Loucy (cell line): ENCODE measurements at regions not wholly inside any gene's neighbourhood (a gene's known extent, or its start where the extent isn't known, plus 50 kb on each side); places are given as distances from the start of the nearest gene placed in this dataset.

ENCODE experiments used
- H2AFZ ChIP-seq: fragments of 200-600 bp; sonication (generic); 2 replicates; pipeline ENCODE4 v1.6.0; 2016; ENCODE audit warnings: antibody characterized with exemption, mild to moderate bottlenecking, low read length, moderate library complexity
- H3F3A ChIP-seq: fragments of 200-600 bp; 2 replicates; pipeline ENCODE4 v1.6.0; 2016; ENCODE audit warnings: antibody characterized with exemption, low read depth, mild to moderate bottlenecking
- H3K27me3 ChIP-seq: fragments of 200-600 bp; sonication (generic); 2 replicates; pipeline ENCODE4 v1.6.1; 2014; ENCODE audit warnings: low read length, mild to moderate bottlenecking; ENCODE audit not compliant: insufficient read depth, poor library complexity, severe bottlenecking
- H3K36me3 ChIP-seq: fragments of 200-600 bp; sonication (generic); 2 replicates; pipeline ENCODE4 v1.6.1; 2016; ENCODE audit warnings: low read length; ENCODE audit not compliant: insufficient read depth
- H3K4me1 ChIP-seq: fragments of 200-600 bp; sonication (generic); 2 replicates; pipeline ENCODE4 v1.5.1; 2014; ENCODE audit warnings: low read length, mild to moderate bottlenecking; ENCODE audit not compliant: insufficient read depth, poor library complexity, severe bottlenecking
- H3K4me2 ChIP-seq: fragments of 200-600 bp; sonication (generic); 2 replicates; pipeline ENCODE4 v1.6.0; 2014; ENCODE audit warnings: antibody characterized with exemption, low read length, low read depth, mild to moderate bottlenecking; ENCODE audit not compliant: poor library complexity, severe bottlenecking
- H3K4me3 ChIP-seq: fragments of 200-600 bp; sonication (generic); 2 replicates; pipeline ENCODE4 v1.5.1; 2014; ENCODE audit warnings: low read length, mild to moderate bottlenecking, mixed read lengths; ENCODE audit not compliant: poor library complexity, severe bottlenecking
- H3K79me2 ChIP-seq: fragments of 200-600 bp; sonication (generic); 2 replicates; pipeline ENCODE4 v1.6.1; 2014; ENCODE audit warnings: low read length; ENCODE audit not compliant: insufficient read depth
- H3K9ac ChIP-seq: fragments of 200-600 bp; sonication (generic); 2 replicates; pipeline ENCODE4 v1.6.0; 2014; ENCODE audit warnings: mild to moderate bottlenecking, low read depth, low read length, moderate library complexity; ENCODE audit not compliant: poor library complexity, severe bottlenecking
- H3K9me2 ChIP-seq: fragments of 200-600 bp; sonication (generic); replicated peaks from 2 replicates; pipeline ENCODE4 v1.6.1; 2016; ENCODE audit warnings: low read depth, low read length, mixed read lengths
- H3K9me3 ChIP-seq: fragments of 200-600 bp; sonication (generic); 2 replicates; pipeline ENCODE4 v1.6.1; 2014; ENCODE audit warnings: mild to moderate bottlenecking, antibody characterized with exemption, low read length, low read depth; ENCODE audit not compliant: insufficient read depth
- H4K20me1 ChIP-seq: fragments of 200-600 bp; sonication (generic); 2 replicates; pipeline ENCODE4 v1.6.0; 2014; ENCODE audit warnings: antibody characterized with exemption, low read length, mild to moderate bottlenecking; ENCODE audit not compliant: insufficient read depth, poor library complexity, severe bottlenecking
- CTCF ChIP-seq: fragments of 200-600 bp; sonication (generic); conservative IDR thresholded peaks from 2 replicates; pipeline ENCODE4 v1.5.1; 2014; ENCODE audit warnings: mild to moderate bottlenecking, antibody characterized with exemption, low read length
- EZH2phosphoT487 ChIP-seq: fragments of 200-600 bp; IDR thresholded peaks from 2 replicates; pipeline ENCODE4 v1.6.1; 2018; ENCODE audit warnings: antibody characterized with exemption, mild to moderate bottlenecking, moderate library complexity, borderline replicate concordance

GRCh38 chr12:102781117-102781516, 135.9 kb downstream of the PAH start:
- Histone ChIP-seq H3K4me3 (no peak overlapping the region), H3K4me2 (no peak overlapping the region), H3K9me3 (no peaks in the 10 kb centered on the region)

DNA sequence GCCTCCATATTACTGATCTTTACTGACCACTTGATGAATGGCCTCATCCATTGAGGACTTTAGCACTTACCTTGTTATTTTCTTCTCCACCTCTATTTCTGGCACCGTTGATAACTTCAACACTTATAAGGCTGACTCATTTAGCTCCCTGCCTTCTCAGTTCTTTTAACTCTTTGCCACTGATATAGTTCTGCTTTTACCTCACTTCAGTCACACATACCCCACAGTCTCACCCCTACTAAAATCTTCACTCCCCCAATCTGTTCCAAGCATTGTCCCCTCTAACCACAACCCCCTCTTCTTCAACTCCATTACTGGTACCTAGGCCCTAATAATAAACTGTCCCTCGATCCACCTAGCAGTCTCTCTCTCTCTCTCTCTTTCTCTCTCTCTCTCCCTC, 141.0 kb downstream of the PAH start:
- H3K4me3 ChIP-seq, result no peak overlapping the region
- no peaks in the 10 kb centered on the region for H3K4me1 ChIP-seq
- no peaks in the 10 kb centered on the region for H3K79me2 ChIP-seq
- H3F3A ChIP-seq, result no peaks in the 10 kb centered on the region
- no peaks in the 10 kb centered on the region for H3K36me3 ChIP-seq
- H3K27me3 ChIP-seq, result no peaks in the 10 kb centered on the region
- no peak overlapping the region for H3K9ac ChIP-seq
- no peak overlapping the region for H3K4me2 ChIP-seq
- TF ChIP-seq CTCF, result no peak
- TF ChIP-seq EZH2phosphoT487, result no peak
- H4K20me1 ChIP-seq, result no peaks in the 10 kb centered on the region
- no peak overlapping the region for H2AFZ ChIP-seq
- H3K9me3 ChIP-seq, result no peaks in the 10 kb centered on the region
- no peaks in the 10 kb centered on the region for H3K9me2 ChIP-seq

More at GRCh38 chr12:102781117-102781516, 135.9 kb downstream of the PAH start:
- Histone ChIP-seq H2AFZ (no peak overlapping the region), H4K20me1 (no peaks in the 10 kb centered on the region), H3K9me2 (no peaks in the 10 kb centered on the region), H3K36me3 (no peaks in the 10 kb centered on the region), H3K9ac (no peak overlapping the region), H3F3A (no peaks in the 10 kb centered on the region), H3K4me1 (no peaks in the 10 kb centered on the region), H3K79me2 (no peaks in the 10 kb centered on the region), H3K27me3 (no peaks in the 10 kb centered on the region)
- no peak for TF ChIP-seq EZH2phosphoT487
- no peak for TF ChIP-seq CTCF

DNA sequence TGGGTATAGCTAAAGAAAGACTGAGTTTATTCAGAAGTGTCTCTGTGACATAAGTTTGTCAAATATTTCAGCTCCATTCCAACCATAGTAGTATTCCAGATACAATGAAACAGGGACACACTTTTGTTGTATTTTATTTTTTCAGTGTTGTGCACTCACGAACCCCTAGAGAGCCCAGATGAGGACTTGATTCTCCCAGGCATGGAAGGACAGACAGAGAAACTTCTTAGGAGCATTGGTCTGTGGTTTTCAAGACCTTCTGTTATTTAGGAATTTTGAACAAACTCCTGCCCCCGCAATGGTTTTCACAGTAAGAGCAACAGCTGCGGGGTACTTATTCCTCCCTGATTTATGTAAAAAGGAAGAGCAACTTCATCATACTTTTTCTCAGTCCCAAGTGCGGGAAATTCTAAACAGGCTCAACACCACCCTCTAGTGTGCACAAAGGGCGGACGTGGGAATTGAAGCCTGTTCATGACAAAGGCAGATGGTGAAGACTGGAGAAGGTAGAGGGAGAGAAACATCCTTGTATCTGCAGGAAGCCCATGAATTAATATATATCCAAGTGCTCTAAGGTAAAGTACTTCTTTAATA, 147.6 kb downstream of the PAH start:
- H3K9me3 ChIP-seq, result no peaks in the 10 kb centered on the region
- H2AFZ ChIP-seq, result no peak overlapping the region
- no peak overlapping the region for H3K4me2 ChIP-seq
- H3K27me3 ChIP-seq, result no peaks in the 10 kb centered on the region
- H3K4me3 ChIP-seq, result no peak overlapping the region
- H3K36me3 ChIP-seq, result no peaks in the 10 kb centered on the region
- no peaks in the 10 kb centered on the region for H3K79me2 ChIP-seq
- TF ChIP-seq EZH2phosphoT487, result no peak
- peak; percentile 71 for TF ChIP-seq CTCF
- no peaks in the 10 kb centered on the region for H3F3A ChIP-seq
- H3K9ac ChIP-seq, result no peak overlapping the region
- no peaks in the 10 kb centered on the region for H3K9me2 ChIP-seq
- H3K4me1 ChIP-seq, result no peaks in the 10 kb centered on the region
- no peaks in the 10 kb centered on the region for H4K20me1 ChIP-seq
